ENCODE measurements at regions not wholly inside any gene's neighbourhood (a gene's known extent, or its start where the extent isn't known, plus 50 kb on each side); places are given as distances from the start of the nearest gene placed in this dataset.

DNA sequence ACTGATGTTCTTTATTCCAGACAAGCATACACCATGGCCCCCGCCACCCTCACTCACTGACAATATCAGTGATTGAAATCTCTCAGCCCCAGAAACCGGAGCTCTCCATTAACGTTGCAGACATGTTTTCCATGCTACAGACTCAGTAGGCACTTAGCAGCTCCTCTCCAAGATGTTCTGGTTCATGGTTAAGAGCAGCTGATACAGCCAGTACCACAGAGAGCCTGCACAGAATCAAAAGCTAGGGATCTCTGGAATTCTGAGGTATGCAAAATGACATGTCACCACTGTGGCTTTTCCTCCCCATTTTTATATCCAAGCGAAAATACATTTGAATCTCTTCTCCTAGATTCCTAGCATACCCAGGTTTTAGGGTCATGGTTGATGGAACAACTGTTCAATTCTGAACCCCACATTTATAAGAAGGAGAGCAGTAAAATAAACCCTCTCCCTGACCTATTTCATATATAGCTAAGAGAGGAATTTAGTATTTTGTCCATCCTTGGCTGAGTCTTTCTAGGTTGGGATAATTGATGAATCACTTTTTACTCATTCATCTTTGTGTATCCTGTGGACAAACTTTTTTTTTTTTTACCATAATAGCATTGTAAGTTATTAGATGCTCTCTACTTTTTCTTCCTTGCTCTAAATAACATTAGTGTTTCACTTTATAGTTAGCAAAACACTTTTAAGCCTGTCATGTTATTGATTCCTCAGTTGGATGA lies 488.4 kb upstream of the PIK3C3 start (continued):
- TF ChIP-seq, protein P1, sequence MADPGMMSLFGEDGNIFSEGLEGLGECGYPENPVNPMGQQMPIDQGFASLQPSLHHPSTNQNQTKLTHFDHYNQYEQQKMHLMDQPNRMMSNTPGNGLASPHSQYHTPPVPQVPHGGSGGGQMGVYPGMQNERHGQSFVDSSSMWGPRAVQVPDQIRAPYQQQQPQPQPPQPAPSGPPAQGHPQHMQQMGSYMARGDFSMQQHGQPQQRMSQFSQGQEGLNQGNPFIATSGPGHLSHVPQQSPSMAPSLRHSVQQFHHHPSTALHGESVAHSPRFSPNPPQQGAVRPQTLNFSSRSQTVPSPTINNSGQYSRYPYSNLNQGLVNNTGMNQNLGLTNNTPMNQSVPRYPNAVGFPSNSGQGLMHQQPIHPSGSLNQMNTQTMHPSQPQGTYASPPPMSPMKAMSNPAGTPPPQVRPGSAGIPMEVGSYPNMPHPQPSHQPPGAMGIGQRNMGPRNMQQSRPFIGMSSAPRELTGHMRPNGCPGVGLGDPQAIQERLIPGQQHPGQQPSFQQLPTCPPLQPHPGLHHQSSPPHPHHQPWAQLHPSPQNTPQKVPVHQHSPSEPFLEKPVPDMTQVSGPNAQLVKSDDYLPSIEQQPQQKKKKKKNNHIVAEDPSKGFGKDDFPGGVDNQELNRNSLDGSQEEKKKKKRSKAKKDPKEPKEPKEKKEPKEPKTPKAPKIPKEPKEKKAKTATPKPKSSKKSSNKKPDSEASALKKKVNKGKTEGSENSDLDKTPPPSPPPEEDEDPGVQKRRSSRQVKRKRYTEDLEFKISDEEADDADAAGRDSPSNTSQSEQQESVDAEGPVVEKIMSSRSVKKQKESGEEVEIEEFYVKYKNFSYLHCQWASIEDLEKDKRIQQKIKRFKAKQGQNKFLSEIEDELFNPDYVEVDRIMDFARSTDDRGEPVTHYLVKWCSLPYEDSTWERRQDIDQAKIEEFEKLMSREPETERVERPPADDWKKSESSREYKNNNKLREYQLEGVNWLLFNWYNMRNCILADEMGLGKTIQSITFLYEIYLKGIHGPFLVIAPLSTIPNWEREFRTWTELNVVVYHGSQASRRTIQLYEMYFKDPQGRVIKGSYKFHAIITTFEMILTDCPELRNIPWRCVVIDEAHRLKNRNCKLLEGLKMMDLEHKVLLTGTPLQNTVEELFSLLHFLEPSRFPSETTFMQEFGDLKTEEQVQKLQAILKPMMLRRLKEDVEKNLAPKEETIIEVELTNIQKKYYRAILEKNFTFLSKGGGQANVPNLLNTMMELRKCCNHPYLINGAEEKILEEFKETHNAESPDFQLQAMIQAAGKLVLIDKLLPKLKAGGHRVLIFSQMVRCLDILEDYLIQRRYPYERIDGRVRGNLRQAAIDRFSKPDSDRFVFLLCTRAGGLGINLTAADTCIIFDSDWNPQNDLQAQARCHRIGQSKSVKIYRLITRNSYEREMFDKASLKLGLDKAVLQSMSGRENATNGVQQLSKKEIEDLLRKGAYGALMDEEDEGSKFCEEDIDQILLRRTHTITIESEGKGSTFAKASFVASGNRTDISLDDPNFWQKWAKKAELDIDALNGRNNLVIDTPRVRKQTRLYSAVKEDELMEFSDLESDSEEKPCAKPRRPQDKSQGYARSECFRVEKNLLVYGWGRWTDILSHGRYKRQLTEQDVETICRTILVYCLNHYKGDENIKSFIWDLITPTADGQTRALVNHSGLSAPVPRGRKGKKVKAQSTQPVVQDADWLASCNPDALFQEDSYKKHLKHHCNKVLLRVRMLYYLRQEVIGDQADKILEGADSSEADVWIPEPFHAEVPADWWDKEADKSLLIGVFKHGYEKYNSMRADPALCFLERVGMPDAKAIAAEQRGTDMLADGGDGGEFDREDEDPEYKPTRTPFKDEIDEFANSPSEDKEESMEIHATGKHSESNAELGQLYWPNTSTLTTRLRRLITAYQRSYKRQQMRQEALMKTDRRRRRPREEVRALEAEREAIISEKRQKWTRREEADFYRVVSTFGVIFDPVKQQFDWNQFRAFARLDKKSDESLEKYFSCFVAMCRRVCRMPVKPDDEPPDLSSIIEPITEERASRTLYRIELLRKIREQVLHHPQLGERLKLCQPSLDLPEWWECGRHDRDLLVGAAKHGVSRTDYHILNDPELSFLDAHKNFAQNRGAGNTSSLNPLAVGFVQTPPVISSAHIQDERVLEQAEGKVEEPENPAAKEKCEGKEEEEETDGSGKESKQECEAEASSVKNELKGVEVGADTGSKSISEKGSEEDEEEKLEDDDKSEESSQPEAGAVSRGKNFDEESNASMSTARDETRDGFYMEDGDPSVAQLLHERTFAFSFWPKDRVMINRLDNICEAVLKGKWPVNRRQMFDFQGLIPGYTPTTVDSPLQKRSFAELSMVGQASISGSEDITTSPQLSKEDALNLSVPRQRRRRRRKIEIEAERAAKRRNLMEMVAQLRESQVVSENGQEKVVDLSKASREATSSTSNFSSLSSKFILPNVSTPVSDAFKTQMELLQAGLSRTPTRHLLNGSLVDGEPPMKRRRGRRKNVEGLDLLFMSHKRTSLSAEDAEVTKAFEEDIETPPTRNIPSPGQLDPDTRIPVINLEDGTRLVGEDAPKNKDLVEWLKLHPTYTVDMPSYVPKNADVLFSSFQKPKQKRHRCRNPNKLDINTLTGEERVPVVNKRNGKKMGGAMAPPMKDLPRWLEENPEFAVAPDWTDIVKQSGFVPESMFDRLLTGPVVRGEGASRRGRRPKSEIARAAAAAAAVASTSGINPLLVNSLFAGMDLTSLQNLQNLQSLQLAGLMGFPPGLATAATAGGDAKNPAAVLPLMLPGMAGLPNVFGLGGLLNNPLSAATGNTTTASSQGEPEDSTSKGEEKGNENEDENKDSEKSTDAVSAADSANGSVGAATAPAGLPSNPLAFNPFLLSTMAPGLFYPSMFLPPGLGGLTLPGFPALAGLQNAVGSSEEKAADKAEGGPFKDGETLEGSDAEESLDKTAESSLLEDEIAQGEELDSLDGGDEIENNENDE (IDR thresholded peaks at IDR 0.05; ENCODE audit: insufficient replicate concordance, low read length), result no peak
- TF ChIP-seq CTBP2 (IDR thresholded peaks at IDR 0.05; ENCODE audit: borderline replicate concordance, insufficient read depth, insufficient read length, low read length) (no peak), ASH2L (IDR thresholded peaks at IDR 0.05; ENCODE audit: low read length) (no peak), POLR2A (IDR thresholded peaks at IDR 0.05; ENCODE audit: control extremely low read depth in 1 of 2, low read depth in 2 of 2, low read length in 2 of 2) (no peak), POU5F1 (IDR thresholded peaks at IDR 0.05; ENCODE audit: low read depth, low read length) (no peak), RAD21 (IDR thresholded peaks at IDR 0.05 in 1 of 2, conservative IDR thresholded peaks at IDR 0.05 in 1 of 2; ENCODE audit: low read depth in 2 of 2, low read length in 2 of 2) (no peak), CREB1 (IDR thresholded peaks at IDR 0.05) (no peak), KDM4A (IDR thresholded peaks at IDR 0.05; ENCODE audit: low read depth, low read length, severe bottlenecking) (no peak), SIX5 (IDR thresholded peaks at IDR 0.05; ENCODE audit: low read depth, low read length) (no peak), KDM1A (IDR thresholded peaks at IDR 0.05; ENCODE audit: borderline replicate concordance, low read length) (no peak), NANOG (IDR thresholded peaks at IDR 0.05; ENCODE audit: insufficient read depth, low read depth, low read length, poor library complexity, severe bottlenecking) (no peak)

All from H1 (cell line).